ENCODE measurements at regions not wholly inside any gene's neighbourhood (a gene's known extent, or its start where the extent isn't known, plus 50 kb on each side); places are given as distances from the start of the nearest gene placed in this dataset.
A peak's percentile ranks its signal among the peaks of the same experiment; 100 is the strongest.
"Not testable (repeated sequence)": the region's sequence is repeated elsewhere in the genome, so short reads cannot be mapped to it uniquely, and the experiment has no call there.

- H3K27me3 ChIP-seq (ENCODE audit: control insufficient read depth, insufficient read depth, low read length), result no peaks in the 10 kb centered on the region
- no peak for TF ChIP-seq CTCF (IDR thresholded peaks at IDR 0.05; ENCODE audit: insufficient read depth, low read length, poor library complexity, severe bottlenecking)
- no peak overlapping the region for H3K4me3 ChIP-seq (ENCODE audit: low read depth, low read length)
- DNase-seq (ENCODE audit: low read depth), result peak; percentile 10
- H3K36me3 ChIP-seq (ENCODE audit: control insufficient read depth, insufficient read depth, low read length), result no peaks in the 10 kb centered on the region
Observed at GRCh38 chr10:35961501-35961900, 319.4 kb upstream of the FZD8 start.

GRCh38 chr10:35959252-35959651 is 317.2 kb upstream of the FZD8 start:
- Histone ChIP-seq H3K4me3 (ENCODE audit: low read depth, low read length) (no peak overlapping the region), H3K36me3 (ENCODE audit: control insufficient read depth, insufficient read depth, low read length) (no peaks in the 10 kb centered on the region), H3K27me3 (ENCODE audit: control insufficient read depth, insufficient read depth, low read length) (no peaks in the 10 kb centered on the region)
- no peak for DNase-seq (ENCODE audit: low read depth)
- no peak for TF ChIP-seq CTCF (IDR thresholded peaks at IDR 0.05; ENCODE audit: insufficient read depth, low read length, poor library complexity, severe bottlenecking)

GRCh38 chr10:35958609-35959008 is 316.5 kb upstream of the FZD8 start:
- not testable (repeated sequence) for H3K27me3 ChIP-seq (ENCODE audit: control insufficient read depth, insufficient read depth, low read length); H3K4me3 ChIP-seq (ENCODE audit: low read depth, low read length); DNase-seq (ENCODE audit: low read depth); H3K36me3 ChIP-seq (ENCODE audit: control insufficient read depth, insufficient read depth, low read length)

- TF ChIP-seq CTCF (IDR thresholded peaks at IDR 0.05; ENCODE audit: insufficient read depth, low read length, poor library complexity, severe bottlenecking), result no peak
- H3K4me3 ChIP-seq (ENCODE audit: low read depth, low read length), result no peak overlapping the region
- no peaks in the 10 kb centered on the region for H3K27me3 ChIP-seq (ENCODE audit: control insufficient read depth, insufficient read depth, low read length)
- DNase-seq (ENCODE audit: low read depth), result no peak
- H3K36me3 ChIP-seq (ENCODE audit: control insufficient read depth, insufficient read depth, low read length), result no peaks in the 10 kb centered on the region
Observed at GRCh38 chr10:35950701-35951100, 308.6 kb upstream of the FZD8 start.

GRCh38 chr10:35950226-35950625 is 308.1 kb upstream of the FZD8 start:
- TF ChIP-seq CTCF (IDR thresholded peaks at IDR 0.05; ENCODE audit: insufficient read depth, low read length, poor library complexity, severe bottlenecking), result no peak
- Histone ChIP-seq H3K4me3 (ENCODE audit: low read depth, low read length) (no peak overlapping the region), H3K27me3 (ENCODE audit: control insufficient read depth, insufficient read depth, low read length) (no peaks in the 10 kb centered on the region), H3K36me3 (ENCODE audit: control insufficient read depth, insufficient read depth, low read length) (no peaks in the 10 kb centered on the region)
- DNase-seq (ENCODE audit: low read depth), result no peak

- Histone ChIP-seq H3K4me3 (ENCODE audit: low read depth, low read length) (no peak overlapping the region), H3K27me3 (ENCODE audit: control insufficient read depth, insufficient read depth, low read length) (no peaks in the 10 kb centered on the region), H3K36me3 (ENCODE audit: control insufficient read depth, insufficient read depth, low read length) (no peaks in the 10 kb centered on the region)
- no peak for DNase-seq (ENCODE audit: low read depth)
- no peak for TF ChIP-seq CTCF (IDR thresholded peaks at IDR 0.05; ENCODE audit: insufficient read depth, low read length, poor library complexity, severe bottlenecking)
Observed at GRCh38 chr10:35949811-35950211, 307.7 kb upstream of the FZD8 start.

All from kidney epithelial cell (primary cell).